ENCODE measurements at regions not wholly inside any gene's neighbourhood (a gene's known extent, or its start where the extent isn't known, plus 50 kb on each side); places are given as distances from the start of the nearest gene placed in this dataset.

- DNase-seq: no peak
These were observed 56.0 kb upstream of the FAM20A start for GRCh38 chr17:68657166-68657565.

- no peak for DNase-seq
These were observed 55.5 kb upstream of the FAM20A start for GRCh38 chr17:68656666-68657065.

Measured in COR-L47 (cell line).